SK-N-MC (cell line): ENCODE measurements at regions not wholly inside any gene's neighbourhood (a gene's known extent, or its start where the extent isn't known, plus 50 kb on each side); places are given as distances from the start of the nearest gene placed in this dataset.

Experiments
- EZH2 ChIP-seq: fragments of 200-600 bp; sonication (generic); IDR thresholded peaks from one replicate; pipeline ENCODE4 v1.6.1; 2017; ENCODE audit warnings: antibody characterized with exemption
- FOXP2 ChIP-seq: optimal IDR thresholded peaks from 2 replicates; pipeline ENCODE3; 2011; ENCODE audit warnings: mild to moderate bottlenecking, moderate library complexity; ENCODE audit not compliant: insufficient read depth; ENCODE audit errors: extremely low read length, control extremely low read depth
- POLR2AphosphoS5 ChIP-seq: IDR thresholded peaks from 2 replicates; pipeline ENCODE4 v1.6.1; 2012; ENCODE audit warnings: mild to moderate bottlenecking, low read depth, low read length, borderline replicate concordance

- TF ChIP-seq EZH2, result no peak
- TF ChIP-seq POLR2AphosphoS5, result no peak
- TF ChIP-seq FOXP2, result no peak
Measured at GRCh38 chr16:75862098-75862386, 135.8 kb upstream of the CPHXL start.
